IPS-18a (cell line): ENCODE measurements at regions not wholly inside any gene's neighbourhood (a gene's known extent, or its start where the extent isn't known, plus 50 kb on each side); places are given as distances from the start of the nearest gene placed in this dataset.

Source experiments
- H3K27ac ChIP-seq: one replicate; pipeline ENCODE4 v1.5.1; 2013; ENCODE audit warnings: low read length
- H3K27me3 ChIP-seq: one replicate; pipeline ENCODE4 v1.6.1; 2013; ENCODE audit warnings: mild to moderate bottlenecking, low read length; ENCODE audit not compliant: control insufficient read depth, insufficient read depth
- H3K36me3 ChIP-seq: one replicate; pipeline ENCODE4 v1.6.1; 2013; ENCODE audit warnings: low read depth, low read length; ENCODE audit not compliant: control insufficient read depth
- H3K4me1 ChIP-seq: one replicate; pipeline ENCODE4 v1.6.1; 2013; ENCODE audit warnings: low read depth, low read length; ENCODE audit not compliant: control insufficient read depth
- H3K4me3 ChIP-seq: one replicate; pipeline ENCODE4 v1.5.1; 2013; ENCODE audit warnings: low read length
- H3K9ac ChIP-seq: one replicate; pipeline ENCODE4 v1.6.1; 2013; ENCODE audit warnings: mild to moderate bottlenecking, low read length, moderate library complexity
- H3K9me3 ChIP-seq: one replicate; pipeline ENCODE4 v1.6.1; 2013; ENCODE audit warnings: low read depth, low read length; ENCODE audit not compliant: control insufficient read depth

DNA sequence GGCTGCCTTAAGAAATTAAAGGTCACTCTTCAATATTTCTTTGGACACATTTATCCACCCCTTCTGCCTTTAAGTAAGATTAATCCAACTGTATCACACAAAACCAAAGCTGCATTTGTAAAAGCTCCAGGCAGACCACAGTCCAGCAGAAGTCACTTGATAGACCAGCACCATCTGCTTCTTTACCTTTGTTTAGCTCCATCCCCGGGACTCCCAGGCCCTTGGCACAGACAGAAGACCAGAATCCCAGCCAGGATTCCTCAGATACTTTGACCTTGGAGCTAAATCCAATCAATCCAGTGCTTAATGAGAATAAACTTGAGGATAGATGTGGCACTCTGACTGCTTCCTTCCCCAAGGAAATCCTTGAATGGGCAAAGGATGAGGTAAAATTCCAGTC, 333.1 kb upstream of the RASGEF1B start:
- H3K9ac ChIP-seq = no peak overlapping the region
- no peaks in the 10 kb centered on the region for H3K36me3 ChIP-seq
- no peak overlapping the region for H3K27ac ChIP-seq
- no peak overlapping the region for H3K4me3 ChIP-seq
- no peaks in the 10 kb centered on the region for H3K27me3 ChIP-seq
- no peaks in the 10 kb centered on the region for H3K9me3 ChIP-seq
- peaks cover 5% of the 10 kb centered on the region for H3K4me1 ChIP-seq

GRCh38 chr4:81802285-81802846, 330.7 kb upstream of the RASGEF1B start:
- Histone ChIP-seq H3K4me3 (no peak overlapping the region), H3K27me3 (no peaks in the 10 kb centered on the region), H3K9me3 (no peaks in the 10 kb centered on the region), H3K4me1 (no peaks in the 10 kb centered on the region), H3K27ac (no peak overlapping the region), H3K9ac (no peak overlapping the region), H3K36me3 (no peaks in the 10 kb centered on the region)

DNA sequence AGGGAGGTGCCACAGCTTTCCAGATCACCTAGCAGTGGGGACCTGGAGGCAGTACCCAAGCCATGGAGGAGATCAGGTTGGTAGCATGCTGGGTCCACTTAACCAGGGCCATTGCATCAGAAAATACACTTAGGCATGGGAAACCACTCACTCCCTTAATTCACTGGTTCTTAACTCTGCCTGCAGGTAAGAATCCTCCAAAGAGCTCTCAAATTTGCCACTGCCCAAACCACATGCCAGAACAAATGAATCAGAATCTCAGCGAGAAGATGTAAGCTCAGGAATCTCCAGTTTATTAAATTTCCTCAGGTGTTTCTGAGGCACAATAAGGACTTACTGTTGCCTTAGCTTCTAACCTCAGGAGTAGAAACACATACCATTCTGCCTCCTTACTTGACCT, 327.7 kb upstream of the RASGEF1B start:
- Histone ChIP-seq H3K4me1 (no peaks in the 10 kb centered on the region), H3K36me3 (no peaks in the 10 kb centered on the region), H3K9me3 (no peaks in the 10 kb centered on the region), H3K27me3 (no peaks in the 10 kb centered on the region), H3K27ac (no peak overlapping the region), H3K4me3 (no peak overlapping the region), H3K9ac (no peak overlapping the region)

GRCh38 chr4:81796790-81797528, 325.3 kb upstream of the RASGEF1B start:
- Histone ChIP-seq H3K36me3 (no peaks in the 10 kb centered on the region), H3K9me3 (no peaks in the 10 kb centered on the region), H3K9ac (no peak overlapping the region), H3K27ac (no peak overlapping the region), H3K4me3 (no peak overlapping the region), H3K4me1 (no peaks in the 10 kb centered on the region), H3K27me3 (no peaks in the 10 kb centered on the region)

DNA sequence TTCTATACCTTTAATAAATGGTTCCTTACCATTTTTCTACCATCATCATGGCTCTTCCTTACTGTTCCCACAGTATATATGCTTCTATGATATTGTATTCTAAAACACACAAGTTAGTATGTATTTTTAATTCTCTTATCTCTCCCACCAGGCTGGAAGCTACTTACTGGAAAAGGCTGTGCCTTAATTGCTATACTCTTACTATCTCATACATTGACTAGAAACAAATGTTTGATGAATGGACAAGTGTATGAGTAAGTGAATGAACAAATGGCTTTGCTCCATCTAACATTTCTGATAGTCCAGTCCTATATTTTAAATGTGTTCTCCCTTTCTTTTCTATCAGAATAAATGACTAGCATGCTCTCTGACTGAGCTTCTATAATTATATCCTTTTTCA, 320.8 kb upstream of the RASGEF1B start:
- Histone ChIP-seq H3K27me3 (no peaks in the 10 kb centered on the region), H3K4me1 (no peaks in the 10 kb centered on the region), H3K27ac (no peak overlapping the region), H3K9ac (no peak overlapping the region), H3K9me3 (no peaks in the 10 kb centered on the region), H3K36me3 (no peaks in the 10 kb centered on the region), H3K4me3 (no peak overlapping the region)

DNA sequence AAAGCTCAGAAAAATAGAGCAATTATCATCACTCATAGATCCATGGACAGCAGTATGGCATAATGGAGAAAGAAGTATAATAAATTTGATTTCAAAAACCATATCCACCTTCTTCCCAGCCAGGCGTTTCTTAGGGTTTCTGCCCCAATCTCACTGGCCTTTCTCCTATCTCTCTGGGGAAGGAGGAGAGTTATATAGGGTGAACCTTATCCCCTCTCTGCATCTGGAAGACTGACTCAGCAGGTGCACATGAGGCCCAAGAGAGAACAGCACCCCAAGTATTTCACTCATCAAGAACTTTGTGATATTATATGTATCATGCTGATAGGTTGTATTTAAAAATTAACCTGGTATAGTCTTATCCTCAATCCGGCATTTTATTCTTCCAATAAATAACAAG, 318.8 kb upstream of the RASGEF1B start:
- no peak overlapping the region for H3K27ac ChIP-seq
- no peaks in the 10 kb centered on the region for H3K4me1 ChIP-seq
- H3K27me3 ChIP-seq = no peaks in the 10 kb centered on the region
- H3K9ac ChIP-seq = no peak overlapping the region
- H3K36me3 ChIP-seq = no peaks in the 10 kb centered on the region
- H3K9me3 ChIP-seq = no peaks in the 10 kb centered on the region
- H3K4me3 ChIP-seq = no peak overlapping the region

- Histone ChIP-seq H3K9ac (no peak overlapping the region), H3K9me3 (no peaks in the 10 kb centered on the region), H3K27me3 (no peaks in the 10 kb centered on the region), H3K4me1 (no peaks in the 10 kb centered on the region), H3K4me3 (no peak overlapping the region), H3K36me3 (no peaks in the 10 kb centered on the region), H3K27ac (no peak overlapping the region)
Measured at GRCh38 chr4:81789741-81790399, 318.2 kb upstream of the RASGEF1B start.

DNA sequence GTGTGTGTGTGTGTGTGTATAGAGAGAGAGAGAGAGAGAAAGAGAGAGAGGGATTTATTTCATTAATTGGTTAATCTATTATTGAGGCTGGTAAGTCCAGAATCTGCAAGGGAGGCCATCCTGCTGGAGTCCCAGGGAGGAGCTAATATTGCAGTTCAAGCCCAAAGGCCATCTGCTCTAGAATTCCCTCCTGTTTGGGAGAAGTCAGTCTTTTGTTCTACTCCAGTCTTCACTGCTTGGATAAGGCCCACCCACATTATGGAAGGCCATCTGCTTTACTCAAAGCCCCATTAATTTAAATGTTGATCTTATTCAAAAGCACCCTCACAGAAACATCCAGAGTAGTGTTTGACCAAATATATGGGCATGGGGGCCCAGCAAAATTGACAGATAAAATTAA, 317.5 kb upstream of the RASGEF1B start:
- Histone ChIP-seq H3K9me3 (no peaks in the 10 kb centered on the region), H3K27ac (no peak overlapping the region), H3K27me3 (no peaks in the 10 kb centered on the region), H3K9ac (no peak overlapping the region), H3K36me3 (no peaks in the 10 kb centered on the region), H3K4me3 (no peak overlapping the region), H3K4me1 (no peaks in the 10 kb centered on the region)

- Histone ChIP-seq H3K9ac (no peak overlapping the region), H3K9me3 (no peaks in the 10 kb centered on the region), H3K4me1 (no peaks in the 10 kb centered on the region), H3K27me3 (no peaks in the 10 kb centered on the region), H3K36me3 (no peaks in the 10 kb centered on the region), H3K4me3 (no peak overlapping the region), H3K27ac (no peak overlapping the region)
Measured at GRCh38 chr4:81786766-81787165, 315.1 kb upstream of the RASGEF1B start.

- H3K4me1 ChIP-seq = no peaks in the 10 kb centered on the region
- H3K27me3 ChIP-seq = no peaks in the 10 kb centered on the region
- H3K9ac ChIP-seq = no peak overlapping the region
- no peaks in the 10 kb centered on the region for H3K9me3 ChIP-seq
- H3K36me3 ChIP-seq = no peaks in the 10 kb centered on the region
- H3K4me3 ChIP-seq = no peak overlapping the region
- H3K27ac ChIP-seq = no peak overlapping the region
Measured at GRCh38 chr4:81786063-81786763, 314.5 kb upstream of the RASGEF1B start.

DNA sequence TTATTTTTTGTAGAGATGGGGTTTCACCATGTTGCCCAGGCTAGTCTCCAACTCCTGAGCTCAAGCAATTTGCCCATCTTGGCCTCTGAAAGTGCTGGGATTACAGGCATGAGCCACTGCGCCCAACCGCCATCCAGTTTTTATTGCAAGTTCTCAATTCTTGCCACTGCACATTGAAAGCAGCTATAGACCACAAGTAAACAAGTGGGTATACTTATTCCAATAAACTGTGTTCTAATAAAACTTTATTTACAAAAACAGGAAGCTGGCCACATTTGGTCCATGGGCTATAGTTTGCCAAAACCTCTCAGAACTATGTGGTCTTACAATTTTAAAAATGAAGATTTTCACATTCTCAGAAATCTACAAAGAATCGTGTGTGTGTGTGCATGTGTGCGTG, 313.6 kb upstream of the RASGEF1B start:
- H3K9me3 ChIP-seq = no peaks in the 10 kb centered on the region
- no peaks in the 10 kb centered on the region for H3K27me3 ChIP-seq
- no peaks in the 10 kb centered on the region for H3K36me3 ChIP-seq
- no peaks in the 10 kb centered on the region for H3K4me1 ChIP-seq
- H3K4me3 ChIP-seq = no peak overlapping the region
- no peak overlapping the region for H3K9ac ChIP-seq
- H3K27ac ChIP-seq = no peak overlapping the region
